ENCODE measurements at regions not wholly inside any gene's neighbourhood (a gene's known extent, or its start where the extent isn't known, plus 50 kb on each side); places are given as distances from the start of the nearest gene placed in this dataset.

DNA sequence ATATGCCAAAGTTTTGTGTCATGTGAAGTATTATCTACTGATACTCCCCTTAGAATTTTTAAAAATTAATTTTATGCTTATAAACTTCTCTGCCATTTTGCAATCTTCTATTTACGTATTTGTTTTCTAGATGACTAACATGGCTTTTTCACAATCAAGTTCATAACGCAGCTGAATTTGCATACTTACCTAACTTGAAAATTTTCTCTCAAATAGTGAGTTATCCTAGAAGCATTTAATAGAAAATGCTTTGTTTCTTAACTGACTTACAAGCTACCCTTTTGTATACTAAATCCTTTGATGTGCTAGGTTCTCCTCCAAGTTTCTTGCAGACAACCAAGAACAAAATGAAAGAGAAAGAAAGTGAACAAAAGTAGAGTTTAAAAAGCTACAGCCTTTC lies 683.5 kb downstream of the LIG4 start:
- no peaks in the 10 kb centered on the region for H3K4me1 ChIP-seq
- intact Hi-C loops (cut with DNase I; ENCODE audit: low total_unique reads), result no loop called here
- H3K9me3 ChIP-seq, result no peaks in the 10 kb centered on the region
- no peak for DNase-seq (ENCODE audit: low spot score in 2 of 2)
- no peaks in the 10 kb centered on the region for H3K27me3 ChIP-seq
- H3K4me3 ChIP-seq, result no peak overlapping the region
- H3K27ac ChIP-seq, result no peak overlapping the region
- no peaks in the 10 kb centered on the region for H3K36me3 ChIP-seq
- TF ChIP-seq POLR2A (IDR thresholded peaks at IDR 0.05), result no peak
- TF ChIP-seq, protein P1, sequence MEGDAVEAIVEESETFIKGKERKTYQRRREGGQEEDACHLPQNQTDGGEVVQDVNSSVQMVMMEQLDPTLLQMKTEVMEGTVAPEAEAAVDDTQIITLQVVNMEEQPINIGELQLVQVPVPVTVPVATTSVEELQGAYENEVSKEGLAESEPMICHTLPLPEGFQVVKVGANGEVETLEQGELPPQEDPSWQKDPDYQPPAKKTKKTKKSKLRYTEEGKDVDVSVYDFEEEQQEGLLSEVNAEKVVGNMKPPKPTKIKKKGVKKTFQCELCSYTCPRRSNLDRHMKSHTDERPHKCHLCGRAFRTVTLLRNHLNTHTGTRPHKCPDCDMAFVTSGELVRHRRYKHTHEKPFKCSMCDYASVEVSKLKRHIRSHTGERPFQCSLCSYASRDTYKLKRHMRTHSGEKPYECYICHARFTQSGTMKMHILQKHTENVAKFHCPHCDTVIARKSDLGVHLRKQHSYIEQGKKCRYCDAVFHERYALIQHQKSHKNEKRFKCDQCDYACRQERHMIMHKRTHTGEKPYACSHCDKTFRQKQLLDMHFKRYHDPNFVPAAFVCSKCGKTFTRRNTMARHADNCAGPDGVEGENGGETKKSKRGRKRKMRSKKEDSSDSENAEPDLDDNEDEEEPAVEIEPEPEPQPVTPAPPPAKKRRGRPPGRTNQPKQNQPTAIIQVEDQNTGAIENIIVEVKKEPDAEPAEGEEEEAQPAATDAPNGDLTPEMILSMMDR (IDR thresholded peaks at IDR 0.05), result no peak
- TF ChIP-seq POLR2AphosphoS5 (IDR thresholded peaks at IDR 0.05), result no peak

DNA sequence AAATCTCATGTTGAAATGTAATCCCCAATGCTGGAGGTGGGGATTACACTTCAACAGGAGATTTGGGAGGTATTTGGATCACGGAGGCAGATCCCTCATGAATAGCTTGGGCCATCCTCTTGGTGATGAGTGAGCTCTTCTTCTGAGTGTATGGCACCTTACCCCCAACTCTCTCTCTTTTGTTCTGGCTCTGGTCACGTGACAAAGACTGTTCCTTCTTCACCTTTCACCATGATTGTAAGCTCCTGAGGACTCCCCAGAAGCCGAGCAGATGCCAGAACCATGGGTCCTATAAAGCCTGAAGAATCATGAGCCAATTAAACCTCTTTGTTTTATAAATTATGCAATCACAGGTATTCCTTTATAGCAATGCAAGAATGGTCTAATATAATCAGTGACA lies 684.2 kb downstream of the LIG4 start:
- no peaks in the 10 kb centered on the region for H3K27me3 ChIP-seq
- H3K27ac ChIP-seq, result no peak overlapping the region
- no peaks in the 10 kb centered on the region for H3K4me1 ChIP-seq
- H3K36me3 ChIP-seq, result no peaks in the 10 kb centered on the region
- H3K9me3 ChIP-seq, result no peaks in the 10 kb centered on the region
- TF ChIP-seq POLR2AphosphoS5 (IDR thresholded peaks at IDR 0.05), result no peak
- TF ChIP-seq, protein P1 (IDR thresholded peaks at IDR 0.05), result no peak
- no peak for TF ChIP-seq POLR2A (IDR thresholded peaks at IDR 0.05)
- H3K4me3 ChIP-seq, result no peak overlapping the region
- intact Hi-C loops (cut with DNase I; ENCODE audit: low total_unique reads), result no loop called here
- no peak for DNase-seq (ENCODE audit: low spot score in 2 of 2)

DNA sequence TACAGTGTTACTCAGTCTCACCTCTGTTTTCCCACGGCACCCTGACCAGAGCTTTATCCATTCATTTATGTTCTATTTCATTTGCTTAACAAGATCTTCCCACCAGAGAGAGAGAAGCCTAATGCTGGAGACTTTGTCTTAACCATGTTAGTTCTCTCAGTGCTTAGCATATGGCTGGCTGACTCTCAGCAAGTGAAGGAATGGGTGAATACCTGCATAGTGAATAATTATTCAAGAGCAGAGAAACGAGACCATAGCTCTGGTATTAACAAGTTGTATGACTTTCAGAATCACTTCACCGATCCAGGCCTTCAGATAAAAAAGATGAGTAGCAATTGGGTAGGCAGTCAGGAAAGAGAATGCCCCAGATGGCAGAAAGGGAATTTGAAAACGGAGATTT lies 686.3 kb downstream of the LIG4 start:
- no peaks in the 10 kb centered on the region for H3K27me3 ChIP-seq
- no peak overlapping the region for H3K4me3 ChIP-seq
- intact Hi-C loops (cut with DNase I; ENCODE audit: low total_unique reads), result no loop called here
- H3K9me3 ChIP-seq, result no peaks in the 10 kb centered on the region
- H3K4me1 ChIP-seq, result no peaks in the 10 kb centered on the region
- no peak for DNase-seq (ENCODE audit: low spot score in 2 of 2)
- H3K27ac ChIP-seq, result no peak overlapping the region
- H3K36me3 ChIP-seq, result no peaks in the 10 kb centered on the region
- TF ChIP-seq, protein P1 (IDR thresholded peaks at IDR 0.05), result no peak
- TF ChIP-seq POLR2A (IDR thresholded peaks at IDR 0.05), result no peak
- TF ChIP-seq POLR2AphosphoS5 (IDR thresholded peaks at IDR 0.05), result no peak

DNA sequence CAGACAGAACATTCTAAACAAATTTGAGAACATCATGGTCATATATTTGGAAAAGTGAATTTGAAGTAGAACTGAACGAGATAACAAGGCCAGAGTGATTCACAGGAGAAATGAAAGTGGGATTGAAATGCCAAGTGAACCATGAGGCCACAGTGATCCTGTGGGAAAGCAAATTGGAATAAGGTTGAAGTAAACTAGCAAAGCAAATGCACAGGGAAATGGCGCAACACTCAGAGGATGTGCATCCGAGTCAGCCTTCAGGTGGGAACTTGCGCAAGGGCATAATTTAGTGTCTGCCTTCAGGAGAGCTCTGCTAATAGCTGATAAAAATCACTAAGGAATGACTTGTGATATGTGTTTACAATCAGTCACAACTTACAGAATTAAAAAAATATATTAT lies 696.6 kb downstream of the LIG4 start:
- Histone ChIP-seq H3K27me3 (no peaks in the 10 kb centered on the region), H3K27ac (no peak overlapping the region), H3K4me3 (no peak overlapping the region), H3K36me3 (no peaks in the 10 kb centered on the region), H3K9me3 (no peaks in the 10 kb centered on the region), H3K4me1 (no peaks in the 10 kb centered on the region)
- intact Hi-C loops (cut with DNase I; ENCODE audit: low total_unique reads), result no loop called here
- no peak for DNase-seq (ENCODE audit: low spot score in 2 of 2)
- TF ChIP-seq, protein P1 (IDR thresholded peaks at IDR 0.05), result no peak
- TF ChIP-seq POLR2AphosphoS5 (IDR thresholded peaks at IDR 0.05) (no peak), POLR2A (IDR thresholded peaks at IDR 0.05) (no peak)

DNA sequence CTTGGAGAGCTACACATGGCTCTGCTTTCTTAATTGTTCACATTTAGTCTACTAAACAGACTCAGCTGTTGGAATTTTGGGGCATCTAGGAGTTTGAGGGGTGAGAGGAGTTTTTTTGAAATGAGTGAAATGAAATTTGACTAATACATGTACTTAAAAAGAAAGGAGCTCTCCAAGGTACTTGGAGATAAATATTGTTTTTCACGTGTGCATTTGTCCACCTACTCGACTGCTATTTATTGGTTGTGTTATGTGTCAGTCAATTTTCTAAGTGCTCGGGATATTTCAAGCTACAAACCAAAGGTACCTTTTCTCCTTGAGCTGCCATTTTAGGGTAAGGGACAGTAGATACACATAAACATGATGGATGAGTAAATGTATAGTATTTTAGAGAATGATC lies 697.0 kb downstream of the LIG4 start:
- Histone ChIP-seq H3K27me3 (no peaks in the 10 kb centered on the region), H3K4me1 (no peaks in the 10 kb centered on the region), H3K9me3 (no peaks in the 10 kb centered on the region), H3K36me3 (no peaks in the 10 kb centered on the region), H3K27ac (no peak overlapping the region), H3K4me3 (no peak overlapping the region)
- intact Hi-C loops (cut with DNase I; ENCODE audit: low total_unique reads), result no loop called here
- DNase-seq (ENCODE audit: low spot score in 2 of 2), result no peak
- TF ChIP-seq, protein P1 (IDR thresholded peaks at IDR 0.05), result no peak
- TF ChIP-seq POLR2AphosphoS5 (IDR thresholded peaks at IDR 0.05) (no peak), POLR2A (IDR thresholded peaks at IDR 0.05) (no peak)

Measured in breast epithelium (tissue), 4 donors.